OCI-LY7 (cell line): ENCODE measurements at regions not wholly inside any gene's neighbourhood (a gene's known extent, or its start where the extent isn't known, plus 50 kb on each side); places are given as distances from the start of the nearest gene placed in this dataset.

Experiments
- EZH2phosphoT487 ChIP-seq: fragments of 200-600 bp; sonication (generic); IDR thresholded peaks from 2 replicates; pipeline ENCODE4 v1.6.1; 2018; ENCODE audit warnings: low read depth, borderline replicate concordance, mild to moderate bottlenecking, mixed run types, antibody characterized with exemption, low read length, moderate library complexity, mixed read lengths
- TF ChIP-seq, protein P1 (sequence below): fragments of 200-600 bp; sonication (generic); conservative IDR thresholded peaks from 2 replicates; pipeline ENCODE4 v1.5.1; 2014; ENCODE audit warnings: mild to moderate bottlenecking, antibody characterized with exemption, low read length, moderate library complexity, mixed read lengths

- TF ChIP-seq, protein P1, sequence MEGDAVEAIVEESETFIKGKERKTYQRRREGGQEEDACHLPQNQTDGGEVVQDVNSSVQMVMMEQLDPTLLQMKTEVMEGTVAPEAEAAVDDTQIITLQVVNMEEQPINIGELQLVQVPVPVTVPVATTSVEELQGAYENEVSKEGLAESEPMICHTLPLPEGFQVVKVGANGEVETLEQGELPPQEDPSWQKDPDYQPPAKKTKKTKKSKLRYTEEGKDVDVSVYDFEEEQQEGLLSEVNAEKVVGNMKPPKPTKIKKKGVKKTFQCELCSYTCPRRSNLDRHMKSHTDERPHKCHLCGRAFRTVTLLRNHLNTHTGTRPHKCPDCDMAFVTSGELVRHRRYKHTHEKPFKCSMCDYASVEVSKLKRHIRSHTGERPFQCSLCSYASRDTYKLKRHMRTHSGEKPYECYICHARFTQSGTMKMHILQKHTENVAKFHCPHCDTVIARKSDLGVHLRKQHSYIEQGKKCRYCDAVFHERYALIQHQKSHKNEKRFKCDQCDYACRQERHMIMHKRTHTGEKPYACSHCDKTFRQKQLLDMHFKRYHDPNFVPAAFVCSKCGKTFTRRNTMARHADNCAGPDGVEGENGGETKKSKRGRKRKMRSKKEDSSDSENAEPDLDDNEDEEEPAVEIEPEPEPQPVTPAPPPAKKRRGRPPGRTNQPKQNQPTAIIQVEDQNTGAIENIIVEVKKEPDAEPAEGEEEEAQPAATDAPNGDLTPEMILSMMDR, result no peak
- no peak for TF ChIP-seq EZH2phosphoT487
Measured at GRCh38 chr3:194050782-194051320, 85.1 kb upstream of the HES1 start.
